A549 (cell line): ENCODE measurements at regions not wholly inside any gene's neighbourhood (a gene's known extent, or its start where the extent isn't known, plus 50 kb on each side); places are given as distances from the start of the nearest gene placed in this dataset.

ENCODE experiments used
- CTCF ChIP-seq: fragments of >200 bp; sonication (Bioruptor Twin); formaldehyde crosslinking; IDR thresholded peaks from 3 replicates; pipeline ENCODE4 v1.5.1; 2016
- POLR2A ChIP-seq: IDR thresholded peaks from 2 replicates; pipeline ENCODE4 v1.6.1; 2012; ENCODE audit warnings: mild to moderate bottlenecking, low read length
- RNF2 ChIP-seq: fragments of 200-600 bp; sonication (generic); IDR thresholded peaks from 2 replicates; pipeline ENCODE4 v1.6.1; 2016; ENCODE audit warnings: low read depth, mild to moderate bottlenecking, antibody characterized with exemption, moderate library complexity, borderline replicate concordance

- TF ChIP-seq CTCF: no peak
- no peak for TF ChIP-seq RNF2
- TF ChIP-seq POLR2A: no peak
Measured at GRCh38 chr9:103839197-103839596, 254.9 kb upstream of the SMC2 start.
